MCF 10A (cell line): ENCODE measurements at regions not wholly inside any gene's neighbourhood (a gene's known extent, or its start where the extent isn't known, plus 50 kb on each side); places are given as distances from the start of the nearest gene placed in this dataset.

Experiments used
- BruUV-seq: library from RNA; stranded (reverse); fragments of 400-500 nt; replicated peaks from 2 replicates; lab custom pipeline; 2021; lab: Mats Ljungman, UMichigan
- CTCF ChIA-PET: fragments of 300-600 bp; sonication (Branson Sonifier 250); formaldehyde crosslinking; extraction: SDS; loops from one replicate; lab custom pipeline; 2021; ENCODE audit warnings: antibody characterized with exemption, inconsistent platforms; lab: Yijun Ruan, JAX
- POLR2A ChIA-PET: fragments of 300-600, 350-650 bp; sonication (Branson Sonifier 250); formaldehyde crosslinking; extraction: SDS; loops from one replicate; lab custom pipeline; 2020; ENCODE audit warnings: antibody characterized with exemption, inconsistent platforms; lab: Yijun Ruan, JAX
- DNase-seq: peaks from one replicate; pipeline ENCODE4 v3.0.0-alpha.2; 2018; ENCODE audit not compliant: unreplicated experiment
- H3K27ac Mint-ChIP-seq: one replicate; pipeline ENCODE4 v1.8.0; 2022; ENCODE audit warnings: mild to moderate bottlenecking, low read depth, mixed read lengths; ENCODE audit not compliant: unreplicated experiment
- H3K27me3 Mint-ChIP-seq: one replicate; pipeline ENCODE4 v1.8.0; 2022; ENCODE audit warnings: mixed read lengths; ENCODE audit not compliant: insufficient read depth, unreplicated experiment
- H3K36me3 Mint-ChIP-seq: one replicate; pipeline ENCODE4 v1.8.0; 2022; ENCODE audit warnings: mild to moderate bottlenecking, moderate library complexity, mixed read lengths; ENCODE audit not compliant: insufficient read depth, unreplicated experiment
- H3K4me1 Mint-ChIP-seq: one replicate; pipeline ENCODE4 v1.8.0; 2022; ENCODE audit warnings: mixed read lengths; ENCODE audit not compliant: insufficient read depth, unreplicated experiment
- H3K4me3 Mint-ChIP-seq: one replicate; pipeline ENCODE4 v1.8.0; 2022; ENCODE audit warnings: mild to moderate bottlenecking, moderate library complexity, mixed read lengths; ENCODE audit not compliant: unreplicated experiment
- H3K9me3 Mint-ChIP-seq: one replicate; pipeline ENCODE4 v1.8.0; 2022; ENCODE audit warnings: mixed read lengths; ENCODE audit not compliant: unreplicated experiment
- CTCF ChIP-seq: fragments of 200-600 bp; IDR thresholded peaks from one replicate; pipeline ENCODE4 v1.8.0; 2022; ENCODE audit warnings: antibody characterized with exemption, mild to moderate bottlenecking; ENCODE audit not compliant: unreplicated experiment
- intact Hi-C: fragments of 100-400 bp; cut with micrococcal nuclease; formaldehyde crosslinking; loops from 2 replicates; pipeline ENCODE4 v1.14.1; 2022

DNA sequence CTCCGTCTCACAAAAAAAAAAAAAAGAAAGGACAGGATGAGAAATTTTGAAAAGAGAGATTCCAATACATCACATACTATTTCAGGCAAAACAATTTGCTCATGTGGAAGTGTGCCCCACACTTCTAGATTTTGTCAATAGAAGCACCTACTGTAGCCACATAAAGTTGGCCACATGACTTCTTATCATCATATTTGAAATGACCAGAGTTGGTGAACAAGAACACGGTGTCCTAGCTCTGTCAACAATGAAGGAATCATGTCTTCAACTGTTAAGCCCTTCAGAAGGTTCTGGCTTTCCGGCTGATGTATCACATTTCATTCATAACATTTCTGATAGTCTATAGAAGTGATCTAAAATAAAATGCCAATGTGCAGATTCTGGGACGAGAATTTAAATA, 534.5 kb downstream of the TMEM114 start:
- Mint-ChIP-seq H3K9me3 (peaks cover 32% of the 10 kb centered on the region), H3K4me3 (no peak overlapping the region), H3K27me3 (no peaks in the 10 kb centered on the region), H3K27ac (no peak overlapping the region), H3K36me3 (no peaks in the 10 kb centered on the region), H3K4me1 (no peaks in the 10 kb centered on the region)
- CTCF ChIA-PET = no interaction called here
- DNase-seq = no peak
- POLR2A ChIA-PET = no interaction called here
- no peak for TF ChIP-seq CTCF
- BruUV-seq = no TSS peak
- intact Hi-C loops = no loop called here

DNA sequence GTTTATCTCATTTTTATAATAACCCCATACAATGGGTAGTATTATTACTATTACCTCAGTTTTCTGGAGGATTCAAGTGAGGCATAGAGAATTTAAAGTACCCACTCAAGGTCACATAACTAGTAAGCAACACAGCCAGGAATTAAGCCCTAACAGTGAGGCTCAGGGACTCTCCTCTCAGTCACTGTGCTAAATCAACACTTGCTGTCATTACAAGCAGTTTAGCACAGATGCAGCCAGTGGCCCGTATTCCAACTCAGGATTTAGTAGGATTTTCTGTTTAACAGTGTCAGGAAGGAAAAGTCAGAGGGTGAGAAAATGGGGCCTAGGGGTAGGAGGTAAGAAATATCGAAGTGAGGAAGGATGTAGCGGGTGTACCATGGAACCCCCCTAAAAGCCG, 536.9 kb downstream of the TMEM114 start:
- Mint-ChIP-seq H3K27me3 (no peaks in the 10 kb centered on the region), H3K4me3 (no peak overlapping the region), H3K9me3 (peaks cover 36% of the 10 kb centered on the region), H3K4me1 (no peaks in the 10 kb centered on the region), H3K27ac (no peak overlapping the region), H3K36me3 (no peaks in the 10 kb centered on the region)
- CTCF ChIA-PET = no interaction called here
- intact Hi-C loops = no loop called here
- POLR2A ChIA-PET = no interaction called here
- no TSS peak for BruUV-seq
- TF ChIP-seq CTCF = no peak
- no peak for DNase-seq

- POLR2A ChIA-PET = no interaction called here
- H3K9me3 Mint-ChIP-seq = peaks cover 51% of the 10 kb centered on the region
- H3K27ac Mint-ChIP-seq = no peak overlapping the region
- no peaks in the 10 kb centered on the region for H3K36me3 Mint-ChIP-seq
- no peaks in the 10 kb centered on the region for H3K27me3 Mint-ChIP-seq
- no peak for DNase-seq
- H3K4me3 Mint-ChIP-seq = no peak overlapping the region
- CTCF ChIA-PET = no interaction called here
- H3K4me1 Mint-ChIP-seq = no peaks in the 10 kb centered on the region
- intact Hi-C loops = no loop called here
- no peak for TF ChIP-seq CTCF
- BruUV-seq = no TSS peak
These were observed 541.9 kb downstream of the TMEM114 start for GRCh38 chr16:8048433-8048832.

DNA sequence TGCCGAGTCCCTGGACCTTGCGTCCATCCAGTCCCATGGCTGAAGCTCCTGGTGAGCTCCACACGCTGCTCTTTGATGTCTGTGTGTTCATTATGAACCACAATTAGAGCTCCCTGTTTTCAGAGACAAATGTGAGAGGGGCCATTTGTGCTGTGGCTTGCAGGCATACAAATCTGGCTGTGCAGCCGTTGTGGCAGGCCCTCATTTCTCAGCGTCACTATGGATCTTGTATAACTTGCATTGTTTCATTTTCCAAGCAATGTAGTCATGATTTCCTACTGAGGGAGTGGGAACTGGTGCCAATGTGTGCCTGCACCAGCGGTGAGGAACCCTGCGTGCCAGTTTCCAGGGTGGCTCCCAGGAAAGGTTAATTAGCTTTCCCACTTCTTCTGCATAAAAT, 542.6 kb downstream of the TMEM114 start:
- no peak overlapping the region for H3K27ac Mint-ChIP-seq
- no peak overlapping the region for H3K4me3 Mint-ChIP-seq
- DNase-seq = no peak
- H3K9me3 Mint-ChIP-seq = peaks cover 44% of the 10 kb centered on the region
- POLR2A ChIA-PET = no interaction called here
- intact Hi-C loops = no loop called here
- no TSS peak for BruUV-seq
- H3K27me3 Mint-ChIP-seq = no peaks in the 10 kb centered on the region
- CTCF ChIA-PET = no interaction called here
- no peak for TF ChIP-seq CTCF
- H3K4me1 Mint-ChIP-seq = no peaks in the 10 kb centered on the region
- no peaks in the 10 kb centered on the region for H3K36me3 Mint-ChIP-seq
